Stromal cell of bone marrow (primary cell): ENCODE measurements at regions not wholly inside any gene's neighbourhood (a gene's known extent, or its start where the extent isn't known, plus 50 kb on each side); places are given as distances from the start of the nearest gene placed in this dataset.

ENCODE experiments used
- DNase-seq: peaks from one replicate; pipeline ENCODE4 v3.0.0-alpha.2; 2012; ENCODE audit warnings: low read depth

DNA sequence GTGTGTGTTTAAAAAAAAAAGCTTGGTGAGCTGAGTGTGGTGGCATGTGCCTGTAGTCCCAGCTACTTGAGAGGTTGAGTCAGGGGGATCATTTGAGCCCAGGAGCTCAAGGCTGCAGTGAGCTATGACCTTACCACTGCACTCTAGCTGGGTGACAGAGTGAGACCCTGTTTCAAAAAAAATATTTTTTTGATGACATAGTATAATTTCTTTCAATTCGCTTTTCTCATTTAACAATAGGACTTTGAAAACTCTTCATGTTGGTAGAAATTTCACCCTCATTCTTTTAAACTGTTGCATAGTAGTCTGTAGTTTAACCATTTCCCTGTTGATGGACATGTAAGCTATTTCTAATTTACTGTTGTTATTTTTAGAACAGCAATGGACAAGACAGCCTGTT lies 55.7 kb upstream of the EXOC6 start:
- DNase-seq: no peak
